ENCODE measurements at regions not wholly inside any gene's neighbourhood (a gene's known extent, or its start where the extent isn't known, plus 50 kb on each side); places are given as distances from the start of the nearest gene placed in this dataset.

GRCh38 chr4:23959396-23960148 lies 69.7 kb upstream of the PPARGC1A start:
- no peak for DNase-seq (ENCODE audit: low read depth)
- no peak overlapping the region for H3K4me3 ChIP-seq (ENCODE audit: low read depth, low read length)
- no peak for TF ChIP-seq CTCF (IDR thresholded peaks at IDR 0.05; ENCODE audit: insufficient read depth, low read length)

- no peak overlapping the region for H3K4me3 ChIP-seq (ENCODE audit: low read depth, low read length)
- TF ChIP-seq CTCF (IDR thresholded peaks at IDR 0.05; ENCODE audit: insufficient read depth, low read length), result no peak
- no peak for DNase-seq (ENCODE audit: low read depth)
Measured at GRCh38 chr4:23958749-23959148, 68.9 kb upstream of the PPARGC1A start.

GRCh38 chr4:23957465-23957864 lies 67.6 kb upstream of the PPARGC1A start:
- no peak overlapping the region for H3K4me3 ChIP-seq (ENCODE audit: low read depth, low read length)
- no peak for TF ChIP-seq CTCF (IDR thresholded peaks at IDR 0.05; ENCODE audit: insufficient read depth, low read length)
- DNase-seq (ENCODE audit: low read depth), result no peak

GRCh38 chr4:23956601-23957364 lies 66.9 kb upstream of the PPARGC1A start:
- no peak for TF ChIP-seq CTCF (IDR thresholded peaks at IDR 0.05; ENCODE audit: insufficient read depth, low read length)
- H3K4me3 ChIP-seq (ENCODE audit: low read depth, low read length), result no peak overlapping the region
- DNase-seq (ENCODE audit: low read depth), result no peak

- TF ChIP-seq CTCF (IDR thresholded peaks at IDR 0.05; ENCODE audit: insufficient read depth, low read length), result no peak
- H3K4me3 ChIP-seq (ENCODE audit: low read depth, low read length), result no peak overlapping the region
Measured at GRCh38 chr4:23952258-23952657, 62.4 kb upstream of the PPARGC1A start.

GRCh38 chr4:23947826-23948225 lies 58.0 kb upstream of the PPARGC1A start:
- DNase-seq (ENCODE audit: low read depth), result no peak

More at GRCh38 chr4:23952258-23952657, 62.4 kb upstream of the PPARGC1A start:
- DNase-seq (ENCODE audit: low read depth), result no peak

More at GRCh38 chr4:23947826-23948225, 58.0 kb upstream of the PPARGC1A start:
- no peak for TF ChIP-seq CTCF (IDR thresholded peaks at IDR 0.05; ENCODE audit: insufficient read depth, low read length)
- H3K4me3 ChIP-seq (ENCODE audit: low read depth, low read length), result no peak overlapping the region

All from fibroblast of the aortic adventitia (primary cell).